Skin epidermis (tissue), 12 donors: ENCODE measurements at regions not wholly inside any gene's neighbourhood (a gene's known extent, or its start where the extent isn't known, plus 50 kb on each side); places are given as distances from the start of the nearest gene placed in this dataset.

ENCODE experiments used
- H3K27ac ChIP-seq, 21 experiments: fragments of 200-600 bp; sonication (generic) in 11 of 21; one replicate each; pipeline ENCODE4 v1.5.0; 2020; ENCODE audit warnings: mild to moderate bottlenecking in 3 of 21, inconsistent platforms in 2 of 21, moderate library complexity in 2 of 21
- H3K4me3 ChIP-seq, 7 experiments: fragments of 200-600 bp; sonication (generic) in 2 of 7; one replicate each; pipeline ENCODE4 v1.5.0; 2020; ENCODE audit warnings: inconsistent platforms in 2 of 7, mild to moderate bottlenecking in 2 of 7, moderate library complexity in 1 of 7

DNA sequence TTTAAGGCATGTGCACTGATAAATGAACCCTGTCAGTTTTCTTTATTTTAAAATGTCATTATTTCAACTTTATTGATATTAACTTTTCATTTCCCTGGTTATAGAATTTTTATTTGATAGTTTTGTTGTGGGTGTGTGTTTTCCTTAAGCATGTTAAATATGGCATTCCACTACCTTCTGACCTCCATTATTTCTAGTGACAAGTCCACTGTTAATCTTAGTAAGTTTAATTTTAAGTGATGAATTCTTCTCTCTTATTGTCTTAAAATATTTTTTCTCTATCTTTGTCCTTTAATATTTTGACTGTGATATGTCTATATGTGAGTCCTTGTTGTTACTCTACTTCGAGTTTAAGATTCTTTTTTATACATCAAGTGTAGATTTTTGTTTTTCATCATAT lies 685.7 kb downstream of the GALR1 start:
- no peak overlapping the region for H3K27ac ChIP-seq

DNA sequence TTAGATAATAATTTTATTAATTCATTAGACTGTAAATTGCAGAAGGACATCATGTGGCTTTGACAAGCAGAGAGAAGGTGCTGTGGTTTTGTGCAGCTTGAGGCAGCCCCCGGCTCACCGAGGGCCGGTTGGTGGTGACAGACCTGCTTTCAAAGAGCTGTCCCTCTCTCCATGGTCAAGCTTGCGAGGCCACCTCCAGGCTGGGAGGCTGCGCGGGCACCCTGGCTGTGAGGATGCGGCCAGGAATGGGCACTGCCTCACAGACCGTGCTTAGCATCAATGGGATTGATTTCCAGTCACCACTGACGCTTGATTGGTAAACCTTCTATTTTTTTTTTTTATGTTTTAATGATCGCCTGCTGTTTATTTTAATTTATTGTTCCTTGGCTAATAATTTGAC lies 690.9 kb downstream of the GALR1 start:
- H3K4me3 ChIP-seq, result no peak overlapping the region
- no peak overlapping the region for H3K27ac ChIP-seq

More for the DNA sequence above, 685.7 kb downstream of the GALR1 start:
- no peak overlapping the region for H3K4me3 ChIP-seq

DNA sequence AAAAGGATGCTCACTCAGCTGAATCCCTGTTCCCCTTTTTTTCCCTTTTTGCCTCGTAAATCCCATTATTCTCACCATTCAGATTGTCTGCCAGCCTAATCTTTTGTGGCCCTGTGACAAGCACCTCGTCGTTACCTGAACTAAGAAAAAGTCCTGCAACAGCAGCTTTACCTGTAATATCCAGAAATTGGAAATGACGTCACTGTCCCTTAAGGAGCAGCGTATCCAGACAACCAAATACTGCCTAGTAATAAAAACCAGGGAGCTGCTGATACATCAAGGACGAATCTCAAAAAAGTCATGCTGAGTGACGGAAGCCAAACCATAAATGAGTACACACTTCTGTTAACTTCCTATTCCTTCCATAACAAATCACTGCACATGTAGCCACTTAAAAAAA lies 694.9 kb downstream of the GALR1 start:
- H3K4me3 ChIP-seq, result no peak overlapping the region
- no peak overlapping the region for H3K27ac ChIP-seq

DNA sequence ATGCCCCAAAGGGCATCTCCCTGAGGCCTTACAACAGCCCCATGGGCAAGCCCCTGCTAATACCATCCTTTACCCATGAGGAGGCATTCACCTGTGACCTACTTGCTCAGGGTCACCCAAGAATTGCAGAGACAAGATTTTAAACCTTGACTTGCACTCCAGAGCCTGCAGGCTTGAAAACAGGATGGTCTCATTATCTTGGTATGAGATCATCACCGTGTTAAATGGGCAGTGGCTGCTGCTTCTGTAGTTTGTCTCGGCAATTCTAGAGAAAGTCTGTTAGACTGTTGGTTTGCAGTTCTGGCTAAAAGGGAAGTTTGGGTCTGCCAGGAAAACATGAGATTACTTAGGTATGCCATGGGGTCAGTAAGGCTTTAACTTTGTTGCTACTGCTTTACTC lies 698.9 kb downstream of the GALR1 start:
- Histone ChIP-seq H3K4me3 (no peak overlapping the region), H3K27ac (no peak overlapping the region)

DNA sequence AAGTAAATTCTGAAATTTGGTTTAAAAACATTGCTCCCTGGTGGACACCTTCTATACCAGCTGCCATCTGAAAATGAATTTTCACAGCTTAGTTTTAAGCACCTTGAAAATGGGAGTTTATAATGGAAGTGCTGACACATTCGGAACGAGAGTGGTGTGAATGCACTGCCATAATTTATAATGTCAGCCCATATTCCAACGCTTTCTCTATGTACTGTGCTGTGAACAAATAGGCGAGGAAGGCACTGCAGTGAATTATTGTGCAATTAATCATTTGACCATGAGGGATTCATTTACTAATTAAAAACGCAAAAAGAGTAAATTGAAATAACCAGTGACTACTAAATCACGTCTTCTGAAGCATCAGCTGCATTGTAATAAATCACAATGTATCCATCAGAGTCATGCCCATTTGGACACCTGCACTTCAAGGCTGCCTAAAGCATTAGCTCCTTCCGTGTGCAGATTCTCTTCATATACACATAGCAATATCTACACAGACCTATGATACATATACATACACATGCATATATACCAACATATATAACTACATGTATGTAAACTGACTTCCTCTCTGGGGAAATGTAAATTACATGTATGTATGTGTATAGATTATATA lies 699.8 kb downstream of the GALR1 start:
- Histone ChIP-seq H3K4me3 (no peak overlapping the region), H3K27ac (no peak overlapping the region)

DNA sequence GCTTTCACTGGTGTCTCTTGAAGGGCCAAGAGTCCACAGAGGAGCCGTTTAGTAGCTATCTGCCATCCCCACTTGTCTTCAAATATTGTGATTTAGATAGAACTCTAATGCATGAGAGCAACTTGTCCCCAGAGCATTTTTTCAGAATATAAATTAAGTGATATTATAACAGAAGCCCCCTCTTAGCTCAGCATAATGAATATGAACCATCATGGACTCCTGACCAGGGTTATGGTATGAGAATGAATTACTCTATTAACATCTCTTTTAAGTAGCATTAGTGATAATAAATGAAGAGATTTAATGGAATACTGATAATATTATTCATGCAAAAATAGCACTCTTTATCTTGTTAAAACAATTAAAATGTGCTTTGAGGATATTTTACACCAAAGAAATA lies 709.6 kb downstream of the GALR1 start:
- H3K27ac ChIP-seq, result no peak overlapping the region
- no peak overlapping the region for H3K4me3 ChIP-seq

DNA sequence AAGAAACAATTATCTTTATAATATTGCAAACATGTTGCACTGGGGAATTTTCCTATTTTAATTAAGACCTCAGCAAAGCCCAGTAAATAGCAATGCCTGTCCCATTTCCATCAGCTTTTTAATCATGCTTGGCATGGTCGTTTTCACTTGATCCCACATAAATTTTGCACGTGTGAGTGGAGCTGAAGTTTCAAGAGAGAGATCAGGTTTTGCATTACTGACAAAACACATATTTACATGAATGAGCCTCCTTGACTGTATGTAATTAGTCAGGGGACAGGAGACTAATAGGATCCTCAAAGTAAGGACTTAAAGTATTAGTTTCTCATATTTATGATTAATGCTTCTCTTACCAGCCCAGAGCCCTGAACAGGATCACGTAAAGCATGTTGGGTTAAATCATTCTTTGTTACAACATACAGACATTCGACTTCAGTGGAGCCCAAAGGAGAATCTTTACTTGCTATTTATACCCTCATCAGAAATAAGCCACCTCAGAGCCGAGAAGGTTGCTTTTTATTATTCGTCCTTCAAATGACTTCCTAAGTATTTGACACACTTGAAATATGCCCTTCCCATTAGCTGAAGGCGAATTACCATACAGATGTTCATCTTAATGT lies 711.3 kb downstream of the GALR1 start:
- H3K4me3 ChIP-seq, result no peak overlapping the region

DNA sequence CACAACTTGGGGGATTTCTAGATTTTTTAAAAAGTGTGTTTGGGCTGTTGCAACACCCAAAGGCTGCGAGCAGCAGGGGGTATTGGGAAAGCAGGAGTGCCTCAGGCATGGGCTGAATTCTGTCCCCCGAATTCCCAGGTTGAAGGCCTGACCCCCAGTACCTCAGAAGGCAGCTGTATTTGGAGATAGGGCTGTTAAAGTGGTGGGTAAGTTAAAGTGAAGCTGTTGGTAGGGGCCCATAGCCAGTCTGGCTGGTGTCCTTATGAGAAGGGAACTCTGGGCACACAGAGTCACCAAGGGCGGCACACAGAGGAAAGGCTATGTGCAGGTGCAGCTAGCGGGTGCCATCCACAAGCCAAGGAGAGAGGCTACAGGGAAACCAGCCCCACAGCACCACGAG lies 717.4 kb downstream of the GALR1 start:
- Histone ChIP-seq H3K27ac (no peak overlapping the region), H3K4me3 (no peak overlapping the region)

More for the DNA sequence above, 711.3 kb downstream of the GALR1 start:
- no peak overlapping the region for H3K27ac ChIP-seq

DNA sequence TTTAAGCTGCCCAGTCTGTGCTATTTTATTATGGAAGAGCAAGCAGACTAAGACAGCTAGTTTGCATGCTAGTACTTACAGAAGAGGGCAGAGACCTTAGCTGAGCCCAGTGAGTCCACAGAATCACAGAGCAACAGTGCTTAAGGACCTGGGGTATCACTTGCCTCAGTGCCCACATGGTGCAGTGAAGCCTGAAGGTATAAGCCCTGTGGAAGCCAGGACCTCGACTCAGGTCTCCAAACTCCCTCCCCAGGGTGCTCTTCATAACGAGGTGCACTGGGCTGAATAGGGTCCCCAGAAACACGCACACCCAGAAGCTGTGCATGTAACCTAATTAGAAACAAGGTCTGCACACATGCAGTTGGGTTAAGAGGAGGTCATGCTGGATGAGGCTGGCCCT lies 718.1 kb downstream of the GALR1 start:
- Histone ChIP-seq H3K4me3 (no peak overlapping the region), H3K27ac (no peak overlapping the region)

DNA sequence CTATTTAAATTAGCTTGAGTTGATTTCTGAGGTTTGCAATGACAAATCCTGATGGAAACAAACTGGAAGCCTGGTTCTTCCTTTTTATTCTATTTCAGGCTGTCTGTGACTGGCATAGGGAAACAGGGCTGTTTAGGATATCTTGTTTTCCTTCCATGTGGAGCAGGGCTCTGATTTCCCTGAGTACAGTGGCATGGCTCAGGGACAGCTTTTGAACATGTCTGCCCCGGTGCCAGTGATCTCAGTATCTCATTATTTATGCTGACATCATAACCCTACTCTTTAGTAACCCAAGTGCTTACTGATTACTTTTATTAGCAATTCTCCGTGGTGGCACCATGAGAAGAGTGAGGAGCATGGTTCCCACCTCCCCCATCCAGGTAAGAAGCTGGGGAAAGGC lies 720.3 kb downstream of the GALR1 start:
- Histone ChIP-seq H3K27ac (no peak overlapping the region), H3K4me3 (no peak overlapping the region)

DNA sequence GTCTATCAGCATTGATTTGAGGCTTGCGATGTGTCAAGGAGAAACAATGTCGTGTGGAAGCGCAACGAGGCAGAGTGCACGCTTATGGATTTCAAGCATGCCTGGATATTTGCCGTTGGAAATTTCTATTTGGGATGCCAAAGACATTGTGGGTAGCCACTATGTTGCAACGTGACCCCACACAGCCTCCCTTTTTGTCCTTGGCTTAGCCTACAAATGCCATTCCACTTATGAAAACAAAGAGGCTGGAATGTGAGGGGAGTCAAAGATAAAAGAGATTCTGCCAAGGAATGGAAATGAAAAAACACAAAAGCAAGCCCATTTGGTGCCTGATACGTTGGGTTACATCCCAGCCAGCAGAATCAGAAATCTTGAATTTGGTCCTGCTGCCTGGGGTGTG lies 721.2 kb downstream of the GALR1 start:
- no peak overlapping the region for H3K27ac ChIP-seq

DNA sequence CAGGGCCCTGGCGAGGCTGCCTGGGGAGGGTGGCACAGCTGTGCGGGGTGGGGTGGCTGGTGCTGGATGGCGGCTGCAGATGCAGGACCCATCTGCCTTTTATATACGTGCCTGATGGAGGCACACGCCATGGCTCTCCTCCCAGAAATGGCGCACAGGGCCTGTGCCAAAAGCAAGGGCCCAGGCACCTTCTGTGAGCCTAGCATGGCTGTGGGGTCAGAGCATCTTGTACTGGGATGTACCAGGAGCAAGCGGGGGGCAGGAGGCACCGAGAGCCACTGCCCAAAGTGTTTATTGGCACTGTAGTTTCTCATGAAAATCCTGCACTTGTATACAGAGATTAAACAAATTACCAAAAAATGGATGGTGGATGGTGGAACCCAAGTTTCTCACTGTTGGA lies 724.1 kb downstream of the GALR1 start:
- H3K27ac ChIP-seq, result no peak overlapping the region
- H3K4me3 ChIP-seq, result no peak overlapping the region

More for the DNA sequence above, 721.2 kb downstream of the GALR1 start:
- no peak overlapping the region for H3K4me3 ChIP-seq

DNA sequence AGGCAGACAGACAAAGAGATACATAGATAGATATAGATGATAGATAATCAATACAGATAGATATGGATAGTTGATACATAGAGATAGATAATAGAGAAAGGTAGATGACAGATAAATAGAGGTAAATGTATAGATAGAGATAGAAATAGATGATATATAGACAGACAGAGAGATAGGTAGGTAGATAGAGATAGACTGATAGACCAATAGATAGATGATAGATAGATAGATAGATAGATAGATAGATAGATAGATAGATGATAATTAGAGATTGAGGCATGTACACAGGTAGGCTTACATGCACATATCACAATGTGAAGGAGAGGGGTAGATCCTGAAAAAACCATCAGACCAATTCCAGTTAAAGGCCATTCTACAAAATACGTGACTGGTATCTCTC lies 724.7 kb downstream of the GALR1 start:
- H3K27ac ChIP-seq, result no peak overlapping the region

DNA sequence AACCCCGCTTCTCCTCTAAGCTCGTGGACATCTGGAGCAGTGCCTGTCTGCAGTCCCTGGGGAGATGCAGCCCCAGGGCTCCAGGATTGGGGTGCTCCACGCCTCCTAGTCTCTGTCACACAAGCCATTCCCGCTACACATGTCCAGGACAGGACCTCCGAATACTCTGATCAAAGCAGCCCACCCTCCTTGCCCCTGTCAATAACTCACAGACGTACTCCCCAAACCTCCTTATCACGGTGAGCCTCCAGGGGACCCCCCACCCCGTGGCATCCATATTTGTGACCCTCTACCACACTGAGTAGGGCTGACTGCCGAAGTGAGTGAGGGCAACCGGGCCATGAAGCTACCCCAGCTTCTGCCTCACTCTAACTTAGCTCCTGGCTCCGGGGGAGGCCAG lies 727.7 kb downstream of the GALR1 start:
- H3K4me3 ChIP-seq, result no peak overlapping the region
- no peak overlapping the region for H3K27ac ChIP-seq

More for the DNA sequence above, 724.7 kb downstream of the GALR1 start:
- H3K4me3 ChIP-seq, result no peak overlapping the region

DNA sequence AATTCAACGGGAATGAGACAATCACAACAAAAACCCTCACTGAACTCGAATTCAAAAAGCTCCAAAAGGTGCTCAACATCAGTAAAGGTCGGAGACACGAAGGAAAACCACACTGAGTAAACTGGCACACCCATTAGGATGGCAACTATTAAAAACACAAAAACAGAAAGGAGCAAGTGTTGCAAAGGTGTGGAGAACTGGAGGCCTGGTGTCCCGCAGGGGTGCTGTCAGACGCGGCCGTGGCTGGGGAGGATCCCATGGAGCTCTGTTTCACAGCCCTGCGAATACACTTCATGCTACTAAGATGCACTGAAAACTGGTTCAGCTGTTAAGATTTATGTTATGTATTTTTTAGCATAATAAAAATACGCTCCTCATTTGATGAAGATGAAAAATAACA lies 730.6 kb downstream of the GALR1 start:
- Histone ChIP-seq H3K4me3 (no peak overlapping the region), H3K27ac (no peak overlapping the region)

DNA sequence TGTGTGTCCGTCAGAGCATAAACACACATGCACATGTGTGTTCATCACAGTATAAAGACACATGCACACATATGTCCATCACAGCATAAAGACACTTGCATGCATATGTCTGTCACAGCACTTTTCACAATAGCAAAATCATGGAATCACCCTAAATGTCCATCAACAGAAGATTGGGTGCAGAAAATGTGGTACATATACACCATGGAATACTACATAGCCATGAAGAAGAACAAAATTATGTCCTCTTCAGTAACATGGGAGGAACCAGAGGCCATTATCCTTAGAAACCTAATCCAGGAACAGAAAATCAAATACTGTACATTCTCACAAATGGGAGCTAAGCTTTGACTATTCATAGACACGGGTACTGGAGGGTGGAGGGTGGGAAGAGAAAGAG lies 732.2 kb downstream of the GALR1 start:
- Histone ChIP-seq H3K27ac (no peak overlapping the region), H3K4me3 (no peak overlapping the region)

DNA sequence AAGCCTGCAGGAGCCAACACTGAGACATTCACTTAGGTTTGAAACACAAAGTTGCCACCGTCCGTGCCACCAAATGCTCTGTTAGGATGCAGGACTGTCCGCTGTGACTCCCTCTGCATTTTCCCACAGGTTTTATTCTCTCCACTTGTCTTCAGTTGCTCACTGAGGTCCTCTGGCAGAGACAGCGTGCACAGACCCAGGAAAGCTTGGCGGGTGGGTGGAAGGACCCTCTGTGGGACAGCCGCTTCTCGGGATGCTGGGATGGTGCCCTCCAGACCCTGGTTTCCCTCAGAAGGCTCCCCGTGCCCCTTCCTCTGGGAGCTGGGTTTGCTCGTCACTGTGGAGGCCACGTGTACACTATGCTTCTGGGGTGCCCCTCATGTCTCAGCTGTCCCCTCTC lies 733.6 kb downstream of the GALR1 start:
- Histone ChIP-seq H3K27ac (no peak overlapping the region), H3K4me3 (no peak overlapping the region)

DNA sequence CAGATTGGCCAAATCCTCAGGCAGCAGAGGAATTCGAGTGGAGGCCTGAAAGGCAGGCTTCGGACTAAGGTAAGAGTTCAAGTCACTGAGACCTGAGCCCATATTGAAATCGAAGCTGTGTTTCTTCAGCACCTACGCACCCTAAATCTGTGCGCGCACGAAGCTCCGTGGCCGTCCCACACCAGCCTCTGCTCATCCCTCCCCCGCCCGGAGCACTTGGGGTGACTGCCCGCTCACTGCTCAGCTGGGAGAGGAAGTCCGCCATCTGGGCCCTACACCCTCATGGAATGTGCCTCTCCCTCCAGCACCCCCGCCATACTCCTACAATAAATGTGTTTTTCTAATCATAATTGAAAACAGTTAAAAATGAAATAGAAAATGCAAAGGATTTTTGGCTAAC lies 734.5 kb downstream of the GALR1 start:
- Histone ChIP-seq H3K27ac (no peak overlapping the region), H3K4me3 (no peak overlapping the region)

DNA sequence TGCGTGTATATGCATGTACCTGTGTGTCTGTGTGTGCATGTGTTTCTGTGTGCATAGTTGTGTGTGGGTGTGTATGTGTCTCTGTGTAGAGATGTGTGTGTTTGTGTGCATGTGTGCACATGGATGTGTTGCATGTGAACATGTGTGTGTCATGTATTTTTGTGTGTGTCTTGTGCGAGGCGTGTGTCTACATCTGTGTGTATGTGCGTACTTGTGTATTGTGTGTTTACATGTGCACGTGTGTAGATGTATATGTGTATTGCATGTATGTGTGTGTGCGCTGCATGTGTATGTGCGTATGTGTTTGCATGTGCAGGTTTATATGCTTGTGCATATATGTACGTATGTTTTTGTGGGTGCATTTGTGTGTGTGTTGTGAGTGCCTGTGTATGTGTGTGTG lies 735.2 kb downstream of the GALR1 start:
- Histone ChIP-seq H3K27ac (no peak overlapping the region), H3K4me3 (no peak overlapping the region)

DNA sequence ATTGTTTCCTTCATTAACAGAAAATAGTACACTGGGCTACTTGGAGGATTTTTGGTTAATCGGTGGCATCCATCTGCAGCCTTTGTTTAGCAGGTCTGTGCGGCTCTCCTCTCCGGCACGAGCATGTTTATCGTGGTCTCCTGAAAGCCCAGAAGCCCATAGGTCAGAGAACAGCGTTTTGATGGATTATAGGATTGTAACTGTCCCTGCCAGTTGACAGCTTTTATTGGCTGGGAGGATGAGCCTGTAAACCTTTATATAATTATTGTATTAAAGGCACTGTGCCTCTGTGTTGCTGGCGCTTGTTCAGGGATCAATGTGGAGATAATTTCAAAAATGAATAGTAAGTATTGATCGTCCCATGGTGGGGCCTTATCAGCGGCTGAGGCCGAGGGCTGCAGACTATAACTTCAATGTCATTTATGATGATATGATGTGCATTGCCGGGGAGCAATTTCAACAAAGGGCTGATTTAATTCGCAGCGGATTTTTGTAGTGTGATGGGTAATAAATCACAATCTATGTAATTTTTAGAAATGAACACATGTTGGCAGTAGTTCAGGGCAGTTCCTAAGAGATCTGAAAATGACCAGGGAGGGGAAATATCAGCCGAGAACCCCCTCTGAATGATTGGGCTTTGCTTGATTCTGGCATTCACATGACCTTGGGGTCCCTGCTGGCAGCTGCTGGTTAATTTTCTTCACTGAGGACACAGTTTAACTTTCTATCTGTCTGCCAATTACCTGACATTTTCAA lies 736.1 kb downstream of the GALR1 start:
- Histone ChIP-seq H3K4me3 (no peak overlapping the region), H3K27ac (no peak overlapping the region)

DNA sequence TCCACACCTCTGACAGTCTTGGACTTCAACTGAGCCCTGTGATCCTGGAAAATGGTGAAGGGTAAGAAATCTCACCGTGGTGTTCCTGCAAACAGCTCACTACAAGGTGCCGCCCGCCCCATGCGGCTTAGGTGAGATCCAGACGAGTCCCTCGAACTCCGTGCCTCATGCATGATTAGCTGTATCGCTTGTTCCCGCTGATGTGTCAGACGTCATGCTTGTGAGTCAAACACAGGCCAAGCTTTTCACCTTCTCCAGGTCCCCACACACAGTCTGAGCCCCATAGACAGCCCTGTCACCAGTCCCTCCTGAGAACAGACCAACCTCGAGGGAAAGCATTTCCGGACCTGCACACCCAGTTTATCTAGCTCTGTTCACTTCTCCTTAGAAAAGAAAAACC lies 740.5 kb downstream of the GALR1 start:
- H3K27ac ChIP-seq, result no peak overlapping the region
- no peak overlapping the region for H3K4me3 ChIP-seq
